Right lobe of liver (tissue), 6 donors: ENCODE measurements at regions not wholly inside any gene's neighbourhood (a gene's known extent, or its start where the extent isn't known, plus 50 kb on each side); places are given as distances from the start of the nearest gene placed in this dataset.
A peak's percentile ranks its signal among the peaks of the same experiment; 100 is the strongest.

Experiments
- ATAC-seq, 4 donors: fragments of 200-7000 bp; cut with Tn5 transposase; one replicate each; pipeline ENCODE4 v1.9.1; 2020; ENCODE audit warnings: mild to moderate bottlenecking in 4 of 4, moderate library complexity in 4 of 4
- DNase-seq, 3 donors: peaks; one replicate each; pipeline ENCODE4 v3.0.0-alpha.2; 2020
- H3K27ac ChIP-seq, 3 donors: fragments of 200-600 bp; one replicate each; pipeline ENCODE4 v1.8.0; 2022
- H3K27me3 ChIP-seq, 2 donors: fragments of 200-600 bp; one replicate each; pipeline ENCODE4 v1.8.0; 2022
- H3K36me3 ChIP-seq, 4 donors: fragments of 200-600 bp; sonication (generic) in 1 of 4; one replicate each; pipeline versions ENCODE4 v1.5.1 to v1.8.0; 2017 to 2022; ENCODE audit warnings: control low read depth in 1 of 4
- H3K4me1 ChIP-seq, 4 donors: fragments of 200-600 bp; sonication (generic) in 1 of 4; one replicate each; pipeline versions ENCODE4 v1.5.1 to v1.8.0; 2017 to 2022; ENCODE audit warnings: control low read depth in 1 of 4
- H3K4me3 ChIP-seq, 3 donors: fragments of 200-600 bp; one replicate each; pipeline ENCODE4 v1.8.0; 2022
- H3K9me3 ChIP-seq, 4 donors: fragments of 200-600 bp; sonication (generic) in 1 of 4; one replicate each; pipeline versions ENCODE4 v1.5.1 to v1.8.0; 2017 to 2022; ENCODE audit warnings: control low read depth in 1 of 4
- CTCF ChIP-seq, 4 donors: fragments of 200-600 bp in 3 of 4; fragments of 450-650 bp in 1 of 4; IDR thresholded peaks; one replicate each; pipeline versions ENCODE4 v1.5.1 to v1.8.0; 2016 to 2022; ENCODE audit warnings: antibody characterized with exemption in 4 of 4, mild to moderate bottlenecking in 2 of 4
- POLR2A ChIP-seq: fragments of 450-650 bp; IDR thresholded peaks from one replicate; pipeline ENCODE4 v1.6.1; 2017; ENCODE audit warnings: antibody characterized with exemption, mild to moderate bottlenecking
- WGBS: methylation state at CpG from one replicate; pipeline ENCODE4 v1.1.6; 2018; ENCODE audit warnings: low coverage, low lambda C conversion rate; ENCODE audit not compliant: insufficient coverage; ENCODE audit errors: missing lambda C conversion rate; 5-methylcytosine and 5-hydroxymethylcytosine counted together
- intact Hi-C, 2 donors: fragments of 100-400 bp; cut with DNase I; formaldehyde crosslinking; loops; one replicate each; pipeline versions ENCODE4 v1.11.2 to v1.14.1; 2022
- donor health status: DM: no; HTN: yes; CAD: no.
- donor health status: DM: no; HTN: no; CAD: no.
- donor health status: DM: no; HTN: no; CAD: no.
- donor health status: DM: no; HTN: yes; CAD: no.
- donor health status: DM: no; HTN: yes; CAD: no.

- Histone ChIP-seq H3K9me3 (no peaks in the 10 kb centered on the region), H3K4me3 (no peak overlapping the region), H3K27me3 (no peaks in the 10 kb centered on the region), H3K36me3 (no peaks in the 10 kb centered on the region), H3K4me1 (no peaks in the 10 kb centered on the region), H3K27ac (no peak overlapping the region)
- 89% methylated on average over 1 of the region's 1 CpG for WGBS
- DNase-seq: no peak
- TF ChIP-seq POLR2A (no peak), CTCF (IDR thresholded peaks at IDR 0.05) (peak; percentile 11 to 40 (median 18))
- intact Hi-C loops: no loop called here
- peak in 1 of 4 donors; percentile 44 for ATAC-seq
Observed at GRCh38 chr2:193240752-193241151, 1046.0 kb upstream of the TMEFF2 start.

GRCh38 chr2:193231634-193232033 lies 1036.9 kb upstream of the TMEFF2 start:
- TF ChIP-seq CTCF (IDR thresholded peaks at IDR 0.05): no peak
- TF ChIP-seq POLR2A: no peak
- Histone ChIP-seq H3K9me3 (no peaks in the 10 kb centered on the region), H3K4me3 (no peak overlapping the region), H3K27me3 (no peaks in the 10 kb centered on the region), H3K4me1 (no peaks in the 10 kb centered on the region), H3K27ac (no peak overlapping the region), H3K36me3 (no peaks in the 10 kb centered on the region)
- WGBS: 57% methylated on average over 2 of the region's 2 CpGs
- ATAC-seq (no peak), DNase-seq (no peak)
- intact Hi-C loops: no loop called here

GRCh38 chr2:193228276-193228675 lies 1033.5 kb upstream of the TMEFF2 start:
- Histone ChIP-seq H3K4me1 (no peaks in the 10 kb centered on the region), H3K27me3 (no peaks in the 10 kb centered on the region), H3K27ac (no peak overlapping the region), H3K9me3 (no peaks in the 10 kb centered on the region), H3K36me3 (no peaks in the 10 kb centered on the region), H3K4me3 (no peak overlapping the region)
- WGBS: 83% methylated on average over 1 of the region's 1 CpG
- intact Hi-C loops: no loop called here
- TF ChIP-seq CTCF (IDR thresholded peaks at IDR 0.05) (no peak), POLR2A (no peak)
- DNase-seq (no peak), ATAC-seq (no peak)

- no peak overlapping the region for H3K27ac ChIP-seq
- 90% methylated on average over 2 of the region's 2 CpGs for WGBS
- ATAC-seq (no peak), DNase-seq (no peak)
- no peaks in the 10 kb centered on the region for H3K4me1 ChIP-seq
- TF ChIP-seq CTCF (IDR thresholded peaks at IDR 0.05) (no peak), POLR2A (no peak)
- no peaks in the 10 kb centered on the region for H3K27me3 ChIP-seq
- no peak overlapping the region for H3K4me3 ChIP-seq
- intact Hi-C loops: no loop called here
- H3K9me3 ChIP-seq: no peaks in the 10 kb centered on the region
- H3K36me3 ChIP-seq: no peaks in the 10 kb centered on the region
Observed at GRCh38 chr2:193222454-193222853, 1027.7 kb upstream of the TMEFF2 start.

GRCh38 chr2:193219413-193219812 lies 1024.7 kb upstream of the TMEFF2 start:
- intact Hi-C loops: no loop called here
- Histone ChIP-seq H3K27me3 (no peaks in the 10 kb centered on the region), H3K9me3 (no peaks in the 10 kb centered on the region), H3K27ac (no peak overlapping the region), H3K4me1 (no peaks in the 10 kb centered on the region), H3K36me3 (no peaks in the 10 kb centered on the region), H3K4me3 (no peak overlapping the region)
- no peak for DNase-seq
- ATAC-seq: no peak
- TF ChIP-seq CTCF (IDR thresholded peaks at IDR 0.05) (no peak), POLR2A (no peak)
